NOMO-1 (cell line): ENCODE measurements at regions not wholly inside any gene's neighbourhood (a gene's known extent, or its start where the extent isn't known, plus 50 kb on each side); places are given as distances from the start of the nearest gene placed in this dataset.
A peak's percentile ranks its signal among the peaks of the same experiment; 100 is the strongest.

Experiments
- DNase-seq, 2 experiments: peaks; one replicate each; lab custom pipeline; 2025; ENCODE audit not compliant: unreplicated experiment in 2 of 2; lab: John Stamatoyannopoulos, UW

- DNase-seq: no peak
Observed at GRCh38 chr16:79543219-79543618, 57.3 kb downstream of the MAF start.

GRCh38 chr16:79542237-79542774, 58.2 kb downstream of the MAF start:
- DNase-seq: no peak

- no peak for DNase-seq
Observed at GRCh38 chr16:79540825-79541595, 59.5 kb downstream of the MAF start.

- no peak for DNase-seq
Observed at GRCh38 chr16:79537584-79537983, 63.0 kb downstream of the MAF start.

- no peak for DNase-seq
Observed at GRCh38 chr16:79536958-79537357, 63.6 kb downstream of the MAF start.

GRCh38 chr16:79535130-79535529, 65.4 kb downstream of the MAF start:
- DNase-seq: peak; percentile 22 to 63

- DNase-seq: no peak
Observed at GRCh38 chr16:79534143-79534542, 66.4 kb downstream of the MAF start.

GRCh38 chr16:79533292-79533691, 67.2 kb downstream of the MAF start:
- DNase-seq: no peak

- DNase-seq: no peak
Observed at GRCh38 chr16:79532785-79533184, 67.8 kb downstream of the MAF start.

- DNase-seq: no peak
Observed at GRCh38 chr16:79532273-79532672, 68.3 kb downstream of the MAF start.

- no peak for DNase-seq
Observed at GRCh38 chr16:79528338-79528737, 72.2 kb downstream of the MAF start.

- DNase-seq: no peak
Observed at GRCh38 chr16:79523971-79524370, 76.6 kb downstream of the MAF start.

- DNase-seq: peak; percentile 12 to 47
Observed at GRCh38 chr16:79519448-79519847, 81.1 kb downstream of the MAF start.

GRCh38 chr16:79517156-79517555, 83.4 kb downstream of the MAF start:
- no peak for DNase-seq

GRCh38 chr16:79510879-79511278, 89.7 kb downstream of the MAF start:
- DNase-seq: no peak

- DNase-seq: no peak
Observed at GRCh38 chr16:79509906-79510305, 90.6 kb downstream of the MAF start.

GRCh38 chr16:79509211-79509631, 91.3 kb downstream of the MAF start:
- peak; percentile 45 to 63 for DNase-seq

GRCh38 chr16:79508294-79508693, 92.2 kb downstream of the MAF start:
- no peak for DNase-seq

- no peak for DNase-seq
Observed at GRCh38 chr16:79505344-79505743, 95.2 kb downstream of the MAF start.

- DNase-seq: no peak
Observed at GRCh38 chr16:79503511-79503910, 97.0 kb downstream of the MAF start.

- DNase-seq: no peak
Observed at GRCh38 chr16:79501446-79501845, 99.1 kb downstream of the MAF start.

GRCh38 chr16:79500866-79501265, 99.7 kb downstream of the MAF start:
- DNase-seq: no peak

- DNase-seq: no peak
Observed at GRCh38 chr16:79500286-79500685, 100.3 kb downstream of the MAF start.
